ENCODE measurements at regions not wholly inside any gene's neighbourhood (a gene's known extent, or its start where the extent isn't known, plus 50 kb on each side); places are given as distances from the start of the nearest gene placed in this dataset.

- no peak overlapping the region for H3K4me2 ChIP-seq (ENCODE audit: insufficient read depth, low read length)
- no peaks in the 10 kb centered on the region for H3K36me3 ChIP-seq (ENCODE audit: control insufficient read depth in 2 of 2, extremely low read depth in 1 of 2, insufficient read depth in 2 of 2, low read length in 2 of 2)
- no peak overlapping the region for H3K9ac ChIP-seq (replicated peaks; ENCODE audit: extremely low read depth, insufficient read depth, low read length)
- BruUV-seq (replicated peaks) = no TSS peak
- no peak overlapping the region for H3K27ac ChIP-seq (ENCODE audit: insufficient read depth, low read depth, low read length)
- no peaks in the 10 kb centered on the region for H3K79me2 ChIP-seq (ENCODE audit: control insufficient read depth, insufficient read depth, low read length)
- dilution Hi-C loops (cut with MboI; ENCODE audit: extremely low pct_ligation_motif_present, low sequenced_read_pairs) = no loop called here
- H3K27me3 ChIP-seq (ENCODE audit: control insufficient read depth in 2 of 2, insufficient read depth in 2 of 2, low read length in 2 of 2) = no peaks in the 10 kb centered on the region
- H3K4me1 ChIP-seq (ENCODE audit: control insufficient read depth, extremely low read depth, insufficient read depth, low read length) = no peaks in the 10 kb centered on the region
- H3K9me1 ChIP-seq (replicated peaks; ENCODE audit: control insufficient read depth, extremely low read depth, insufficient read depth, low read length) = no peaks in the 10 kb centered on the region
- H3K9me3 ChIP-seq (replicated peaks; ENCODE audit: control insufficient read depth, insufficient read depth, low read length) = no peaks in the 10 kb centered on the region
- TF ChIP-seq GATA2 (IDR thresholded peaks at IDR 0.05; ENCODE audit: insufficient read depth, insufficient read length, low read depth, low read length) (no peak), JUN (IDR thresholded peaks at IDR 0.05; ENCODE audit: borderline replicate concordance, insufficient read depth, insufficient read length, low read depth) (no peak), MYC (IDR thresholded peaks at IDR 0.05; ENCODE audit: low read depth, low read length) (no peak), POLR2A (IDR thresholded peaks at IDR 0.05; ENCODE audit: low read depth, low read length) (no peak), MAX (IDR thresholded peaks at IDR 0.05; ENCODE audit: insufficient read depth, insufficient read length) (no peak), FOS (IDR thresholded peaks at IDR 0.05; ENCODE audit: borderline replicate concordance, insufficient read depth, low read length) (no peak), EZH2 (IDR thresholded peaks at IDR 0.05; ENCODE audit: borderline replicate concordance, low read depth, low read length, severe bottlenecking) (no peak)
- POLR2A ChIA-PET = no interaction called here
- intact Hi-C loops (cut with micrococcal nuclease) = no loop called here
- H3K4me3 ChIP-seq (replicated peaks in 1 of 3; ENCODE audit: insufficient read depth in 1 of 3, low read depth in 1 of 3, low read length in 3 of 3) = no peak overlapping the region
- no peak for FAIRE-seq
- no peak for DNase-seq (ENCODE audit: low read depth, low spot score)
- H2AFZ ChIP-seq (ENCODE audit: low read depth, low read length) = no peak overlapping the region
- no peaks in the 10 kb centered on the region for H4K20me1 ChIP-seq (replicated peaks; ENCODE audit: control insufficient read depth, extremely low read depth, insufficient read depth, low read length)
- CTCF ChIA-PET = no interaction called here
These were observed 737.7 kb downstream of the TLE1 start for GRCh38 chr9:80951675-80952074.

- FAIRE-seq (peak; percentile 4), DNase-seq (ENCODE audit: low read depth, low spot score) (no peak)
- H3K4me2 ChIP-seq (ENCODE audit: insufficient read depth, low read length) = no peak overlapping the region
- dilution Hi-C loops (cut with MboI; ENCODE audit: extremely low pct_ligation_motif_present, low sequenced_read_pairs) = no loop called here
- ChIA-PET CTCF (no interaction called here), POLR2A (no interaction called here)
- no peak overlapping the region for H2AFZ ChIP-seq (ENCODE audit: low read depth, low read length)
- H3K27me3 ChIP-seq (ENCODE audit: control insufficient read depth in 2 of 2, insufficient read depth in 2 of 2, low read length in 2 of 2) = no peaks in the 10 kb centered on the region
- no peaks in the 10 kb centered on the region for H3K4me1 ChIP-seq (ENCODE audit: control insufficient read depth, extremely low read depth, insufficient read depth, low read length)
- H3K36me3 ChIP-seq (ENCODE audit: control insufficient read depth in 2 of 2, extremely low read depth in 1 of 2, insufficient read depth in 2 of 2, low read length in 2 of 2) = no peaks in the 10 kb centered on the region
- H3K4me3 ChIP-seq (replicated peaks in 1 of 3; ENCODE audit: insufficient read depth in 1 of 3, low read depth in 1 of 3, low read length in 3 of 3) = no peak overlapping the region
- no TSS peak for BruUV-seq (replicated peaks)
- H3K9ac ChIP-seq (replicated peaks; ENCODE audit: extremely low read depth, insufficient read depth, low read length) = no peak overlapping the region
- no peaks in the 10 kb centered on the region for H3K9me1 ChIP-seq (replicated peaks; ENCODE audit: control insufficient read depth, extremely low read depth, insufficient read depth, low read length)
- H3K27ac ChIP-seq (ENCODE audit: insufficient read depth, low read depth, low read length) = no peak overlapping the region
- H3K9me3 ChIP-seq (replicated peaks; ENCODE audit: control insufficient read depth, insufficient read depth, low read length) = no peaks in the 10 kb centered on the region
- TF ChIP-seq GATA2 (IDR thresholded peaks at IDR 0.05; ENCODE audit: insufficient read depth, insufficient read length, low read depth, low read length) (no peak), JUN (IDR thresholded peaks at IDR 0.05; ENCODE audit: borderline replicate concordance, insufficient read depth, insufficient read length, low read depth) (no peak), MAX (IDR thresholded peaks at IDR 0.05; ENCODE audit: insufficient read depth, insufficient read length) (no peak), POLR2AphosphoS5 (IDR thresholded peaks at IDR 0.05; ENCODE audit: insufficient read depth, low read depth, low read length) (no peak), FOS (IDR thresholded peaks at IDR 0.05; ENCODE audit: borderline replicate concordance, insufficient read depth, low read length) (no peak), CTCF (IDR thresholded peaks at IDR 0.05; ENCODE audit: extremely low read depth in 1 of 2, insufficient read depth in 1 of 2, low read depth in 1 of 2, low read length in 2 of 2) (no peak), POLR2A (IDR thresholded peaks at IDR 0.05; ENCODE audit: low read depth, low read length) (no peak), EZH2 (IDR thresholded peaks at IDR 0.05; ENCODE audit: borderline replicate concordance, low read depth, low read length, severe bottlenecking) (no peak)
- intact Hi-C loops (cut with micrococcal nuclease) = no loop called here
- no peaks in the 10 kb centered on the region for H4K20me1 ChIP-seq (replicated peaks; ENCODE audit: control insufficient read depth, extremely low read depth, insufficient read depth, low read length)
- H3K79me2 ChIP-seq (ENCODE audit: control insufficient read depth, insufficient read depth, low read length) = no peaks in the 10 kb centered on the region
These were observed 740.5 kb downstream of the TLE1 start for GRCh38 chr9:80948876-80949275.
